Progenitor cell of endocrine pancreas (in vitro differentiated cells): ENCODE measurements at regions not wholly inside any gene's neighbourhood (a gene's known extent, or its start where the extent isn't known, plus 50 kb on each side); places are given as distances from the start of the nearest gene placed in this dataset.

Experiments
- DNase-seq: peaks from one replicate; pipeline ENCODE4 v3.0.0; 2021; ENCODE audit warnings: low spot score; ENCODE audit not compliant: unreplicated experiment
- H3K27ac Mint-ChIP-seq: 2 replicates; pipeline ENCODE4 v1.8.0; 2021; ENCODE audit warnings: mild to moderate bottlenecking, moderate library complexity, mixed read lengths
- H3K27me3 Mint-ChIP-seq: 2 replicates; pipeline ENCODE4 v1.8.0; 2021; ENCODE audit warnings: mixed read lengths
- H3K36me3 Mint-ChIP-seq: 2 replicates; pipeline ENCODE4 v1.8.0; 2022; ENCODE audit warnings: mixed read lengths; ENCODE audit not compliant: insufficient read depth
- H3K4me1 Mint-ChIP-seq: 2 replicates; pipeline ENCODE4 v1.8.0; 2021; ENCODE audit warnings: low read depth, mixed read lengths
- H3K4me3 Mint-ChIP-seq: 2 replicates; pipeline ENCODE4 v1.8.0; 2021; ENCODE audit warnings: low read depth, mild to moderate bottlenecking, moderate library complexity, mixed read lengths
- H3K9me3 Mint-ChIP-seq: 2 replicates; pipeline ENCODE4 v1.8.0; 2021; ENCODE audit warnings: low read depth, mixed read lengths
- CTCF ChIP-seq: fragments of 200-600 bp; sonication (generic); IDR thresholded peaks from one replicate; pipeline ENCODE4 v1.5.0; 2021; ENCODE audit warnings: antibody characterized with exemption, mild to moderate bottlenecking; ENCODE audit not compliant: unreplicated experiment

DNA sequence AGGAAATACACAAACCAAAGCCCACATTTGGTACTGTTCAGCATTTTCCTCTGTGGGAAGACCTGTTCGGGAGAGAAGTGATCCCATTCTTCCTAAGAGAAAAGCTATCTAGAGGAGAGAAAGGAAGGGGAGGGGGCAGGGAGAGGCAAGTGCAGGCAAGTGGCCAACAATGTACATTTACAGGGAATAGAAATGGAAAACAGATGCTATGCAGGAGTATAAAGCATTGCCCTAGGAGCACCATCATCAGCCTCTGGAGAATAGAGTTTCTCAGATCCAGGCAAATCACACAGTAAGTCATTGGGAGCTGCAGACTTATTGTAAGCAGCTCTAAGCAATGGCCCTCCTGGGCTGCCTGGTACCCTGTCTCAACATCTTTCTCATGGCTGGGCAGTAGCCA, 424.4 kb upstream of the AUTS2 start:
- H3K4me1 Mint-ChIP-seq, result peaks cover 12% of the 10 kb centered on the region
- peaks cover 3% of the 10 kb centered on the region for H3K9me3 Mint-ChIP-seq
- TF ChIP-seq CTCF, result no peak
- no peak overlapping the region for H3K4me3 Mint-ChIP-seq
- H3K27me3 Mint-ChIP-seq, result peaks cover 4% of the 10 kb centered on the region
- no peak overlapping the region for H3K27ac Mint-ChIP-seq
- no peak for DNase-seq
- H3K36me3 Mint-ChIP-seq, result no peaks in the 10 kb centered on the region

- Mint-ChIP-seq H3K4me1 (peaks cover 12% of the 10 kb centered on the region), H3K27me3 (no peaks in the 10 kb centered on the region), H3K36me3 (no peaks in the 10 kb centered on the region), H3K9me3 (peaks cover 3% of the 10 kb centered on the region), H3K4me3 (no peak overlapping the region), H3K27ac (no peak overlapping the region)
- no peak for DNase-seq
- no peak for TF ChIP-seq CTCF
These were observed 421.4 kb upstream of the AUTS2 start for GRCh38 chr7:69176841-69177240.

GRCh38 chr7:69177461-69177861, 420.8 kb upstream of the AUTS2 start:
- Mint-ChIP-seq H3K4me3 (no peak overlapping the region), H3K27me3 (no peaks in the 10 kb centered on the region), H3K9me3 (peaks cover 3% of the 10 kb centered on the region), H3K27ac (no peak overlapping the region), H3K4me1 (peaks cover 11% of the 10 kb centered on the region), H3K36me3 (no peaks in the 10 kb centered on the region)
- no peak for DNase-seq
- TF ChIP-seq CTCF, result no peak

DNA sequence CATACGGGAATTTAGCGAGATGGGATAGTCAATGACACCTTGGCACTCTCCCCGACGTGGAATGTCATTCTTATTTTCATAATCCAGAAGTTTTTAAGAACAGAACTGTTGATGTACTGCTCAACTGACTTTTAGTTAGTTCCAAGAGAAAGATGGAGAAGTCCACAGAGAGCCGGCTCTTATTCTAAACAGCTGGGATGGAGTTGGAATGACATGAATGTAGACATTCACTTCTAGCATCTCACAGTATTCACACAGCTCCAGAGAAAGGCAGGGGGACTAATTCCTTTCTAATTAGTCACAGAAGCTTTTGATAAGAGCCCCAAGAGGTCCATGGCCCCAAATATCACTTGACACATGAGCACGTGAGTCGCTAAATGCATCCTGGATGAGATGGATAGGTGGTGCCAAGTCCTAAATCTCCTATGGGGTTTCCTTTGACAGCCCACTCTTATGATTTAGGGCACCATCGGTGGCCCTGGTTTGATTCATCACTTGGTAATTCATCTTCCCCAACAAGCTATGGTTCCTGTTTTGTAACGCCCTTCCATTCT, 420.3 kb upstream of the AUTS2 start:
- Mint-ChIP-seq H3K4me1 (peaks cover 6% of the 10 kb centered on the region), H3K27ac (no peak overlapping the region), H3K4me3 (no peak overlapping the region), H3K27me3 (no peaks in the 10 kb centered on the region), H3K36me3 (no peaks in the 10 kb centered on the region), H3K9me3 (peaks cover 3% of the 10 kb centered on the region)
- TF ChIP-seq CTCF, result no peak
- no peak for DNase-seq

GRCh38 chr7:69180662-69181061, 417.6 kb upstream of the AUTS2 start:
- DNase-seq, result no peak
- no peaks in the 10 kb centered on the region for H3K36me3 Mint-ChIP-seq
- no peaks in the 10 kb centered on the region for H3K9me3 Mint-ChIP-seq
- H3K4me3 Mint-ChIP-seq, result no peak overlapping the region
- no peaks in the 10 kb centered on the region for H3K4me1 Mint-ChIP-seq
- H3K27ac Mint-ChIP-seq, result no peak overlapping the region
- H3K27me3 Mint-ChIP-seq, result no peaks in the 10 kb centered on the region
- no peak for TF ChIP-seq CTCF
